GM23248 (cell line): ENCODE measurements at regions not wholly inside any gene's neighbourhood (a gene's known extent, or its start where the extent isn't known, plus 50 kb on each side); places are given as distances from the start of the nearest gene placed in this dataset.

ENCODE experiments used
- EZH2 ChIP-seq: fragments of 200-600 bp; sonication (generic); IDR thresholded peaks from 2 replicates; pipeline ENCODE4 v1.6.1; 2018; ENCODE audit warnings: antibody characterized with exemption, mild to moderate bottlenecking; ENCODE audit not compliant: insufficient read depth, poor library complexity, severe bottlenecking
- EZH2phosphoT487 ChIP-seq: fragments of 200-600 bp; sonication (generic); IDR thresholded peaks from 2 replicates; pipeline ENCODE4 v1.6.1; 2018; ENCODE audit warnings: antibody characterized with exemption, moderate library complexity, mild to moderate bottlenecking, low read depth; ENCODE audit not compliant: insufficient read depth

GRCh38 chr6:11469684-11470083 is 67.9 kb upstream of the TMEM170B start:
- TF ChIP-seq EZH2 = no peak
- no peak for TF ChIP-seq EZH2phosphoT487
